ENCODE measurements at regions not wholly inside any gene's neighbourhood (a gene's known extent, or its start where the extent isn't known, plus 50 kb on each side); places are given as distances from the start of the nearest gene placed in this dataset.
A peak's percentile ranks its signal among the peaks of the same experiment; 100 is the strongest.
"Not testable (repeated sequence)": the region's sequence is repeated elsewhere in the genome, so short reads cannot be mapped to it uniquely, and the experiment has no call there.

DNA sequence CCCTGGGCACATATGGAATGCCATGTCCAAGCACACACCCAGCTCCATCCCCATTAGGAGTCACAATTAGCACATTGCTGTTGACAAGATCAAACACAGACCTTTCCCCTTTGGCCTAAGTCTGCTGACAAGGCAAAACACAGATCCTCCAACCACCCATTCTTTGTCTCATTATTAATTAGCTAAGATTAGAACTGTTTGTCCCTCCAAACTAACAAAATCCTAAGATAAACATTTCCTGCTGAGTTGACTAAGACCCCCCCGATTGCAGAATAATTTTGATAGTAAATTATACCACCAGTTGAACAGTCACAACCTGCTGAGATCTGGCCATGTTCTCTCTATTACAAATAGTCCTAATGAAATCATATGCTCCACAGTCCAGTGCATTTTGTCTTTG is 186.7 kb downstream of the SPATA31A1 start:
- H3K4me1 Mint-ChIP-seq (ENCODE audit: low read depth in 2 of 2); H3K27me3 Mint-ChIP-seq; H3K27ac Mint-ChIP-seq; H3K36me3 Mint-ChIP-seq; H3K4me3 Mint-ChIP-seq; DNase-seq (ENCODE audit: low spot score); ATAC-seq; H3K9me3 Mint-ChIP-seq: not testable (repeated sequence)

DNA sequence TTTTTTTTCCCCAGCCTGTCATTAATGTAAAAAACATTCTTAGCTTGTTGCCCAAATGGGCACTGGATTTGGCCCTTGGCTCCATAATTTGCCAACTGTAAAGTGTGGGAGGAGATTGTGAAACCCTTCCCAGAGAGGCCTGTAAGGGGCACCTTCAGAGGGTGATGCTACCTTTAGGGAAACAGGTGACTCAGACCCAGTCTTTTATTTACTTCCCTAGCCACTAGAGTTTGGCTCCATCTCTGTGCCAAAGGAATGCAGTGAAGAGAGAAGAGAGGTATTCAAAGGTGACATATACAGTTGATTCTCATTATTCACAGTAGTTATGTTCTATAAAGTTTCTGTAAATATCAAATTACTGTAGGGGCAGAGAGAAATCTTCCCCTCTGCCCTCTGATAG is 189.6 kb downstream of the SPATA31A1 start:
- not testable (repeated sequence) for H3K27me3 Mint-ChIP-seq; H3K36me3 Mint-ChIP-seq; H3K27ac Mint-ChIP-seq; ATAC-seq; DNase-seq (ENCODE audit: low spot score); H3K9me3 Mint-ChIP-seq; H3K4me1 Mint-ChIP-seq (ENCODE audit: low read depth in 2 of 2); H3K4me3 Mint-ChIP-seq

GRCh38 chr9:39550573-39550972 is 195.1 kb downstream of the SPATA31A1 start:
- not testable (repeated sequence) for H3K36me3 Mint-ChIP-seq; DNase-seq (ENCODE audit: low spot score); H3K27me3 Mint-ChIP-seq

GRCh38 chr9:39551544-39551943 is 196.1 kb downstream of the SPATA31A1 start:
- not testable (repeated sequence) for ATAC-seq; DNase-seq (ENCODE audit: low spot score); H3K9me3 Mint-ChIP-seq; H3K4me3 Mint-ChIP-seq; H3K36me3 Mint-ChIP-seq; H3K27me3 Mint-ChIP-seq; H3K27ac Mint-ChIP-seq; H3K4me1 Mint-ChIP-seq (ENCODE audit: low read depth in 2 of 2)

More at GRCh38 chr9:39550573-39550972, 195.1 kb downstream of the SPATA31A1 start:
- not testable (repeated sequence) for H3K4me1 Mint-ChIP-seq (ENCODE audit: low read depth in 2 of 2); H3K27ac Mint-ChIP-seq; H3K9me3 Mint-ChIP-seq; ATAC-seq; H3K4me3 Mint-ChIP-seq

DNA sequence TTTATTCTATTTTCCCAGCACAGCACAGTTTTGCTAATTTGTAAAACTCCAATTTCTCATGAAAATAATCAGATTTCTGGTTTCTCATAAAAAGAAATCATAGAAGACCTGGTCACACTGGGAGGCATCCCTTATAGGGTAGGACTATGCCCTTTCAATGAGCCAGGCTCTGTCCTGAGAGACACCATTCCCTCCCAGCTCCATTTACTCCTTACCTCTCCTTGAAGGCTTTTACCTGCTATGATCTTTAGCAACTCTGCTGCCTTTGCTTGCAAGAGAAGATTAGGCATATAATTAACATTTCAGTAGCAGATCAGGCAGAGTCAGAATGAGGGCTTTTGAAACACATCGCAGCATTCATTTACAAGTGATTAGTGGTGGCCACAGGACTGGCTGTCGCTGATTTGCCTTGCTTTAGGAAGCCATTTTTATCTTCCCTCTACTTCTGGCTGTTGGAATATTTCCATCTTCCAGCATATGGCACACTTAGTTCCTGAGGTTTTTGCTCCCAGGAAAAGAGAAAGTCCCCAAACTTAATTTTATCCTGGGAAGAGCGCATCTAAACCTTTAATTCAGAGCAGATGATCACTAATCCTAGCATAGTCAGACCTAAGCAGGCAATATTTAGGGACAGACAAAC is 196.9 kb downstream of the SPATA31A1 start:
- ATAC-seq, result peak in 1 of 2 donors; percentile 62
- DNase-seq (ENCODE audit: low spot score); H3K27ac Mint-ChIP-seq; H3K36me3 Mint-ChIP-seq; H3K4me3 Mint-ChIP-seq; H3K4me1 Mint-ChIP-seq (ENCODE audit: low read depth in 2 of 2); H3K9me3 Mint-ChIP-seq; H3K27me3 Mint-ChIP-seq: not testable (repeated sequence)

GRCh38 chr9:39554352-39554751 is 198.9 kb downstream of the SPATA31A1 start:
- H3K9me3 Mint-ChIP-seq; ATAC-seq; H3K4me1 Mint-ChIP-seq (ENCODE audit: low read depth in 2 of 2); DNase-seq (ENCODE audit: low spot score); H3K27ac Mint-ChIP-seq; H3K27me3 Mint-ChIP-seq; H3K4me3 Mint-ChIP-seq; H3K36me3 Mint-ChIP-seq: not testable (repeated sequence)

GRCh38 chr9:39559384-39559783 is 203.9 kb downstream of the SPATA31A1 start:
- not testable (repeated sequence) for DNase-seq (ENCODE audit: low spot score); H3K4me1 Mint-ChIP-seq (ENCODE audit: low read depth in 2 of 2); H3K9me3 Mint-ChIP-seq; H3K27me3 Mint-ChIP-seq; H3K36me3 Mint-ChIP-seq; H3K4me3 Mint-ChIP-seq; H3K27ac Mint-ChIP-seq; ATAC-seq

- not testable (repeated sequence) for H3K4me3 Mint-ChIP-seq; H3K27me3 Mint-ChIP-seq; H3K9me3 Mint-ChIP-seq; H3K36me3 Mint-ChIP-seq; ATAC-seq; DNase-seq (ENCODE audit: low spot score); H3K27ac Mint-ChIP-seq; H3K4me1 Mint-ChIP-seq (ENCODE audit: low read depth in 2 of 2)
Observed at GRCh38 chr9:39566782-39567181, 211.3 kb downstream of the SPATA31A1 start.

GRCh38 chr9:39567396-39567795 is 211.9 kb downstream of the SPATA31A1 start:
- not testable (repeated sequence) for H3K36me3 Mint-ChIP-seq

DNA sequence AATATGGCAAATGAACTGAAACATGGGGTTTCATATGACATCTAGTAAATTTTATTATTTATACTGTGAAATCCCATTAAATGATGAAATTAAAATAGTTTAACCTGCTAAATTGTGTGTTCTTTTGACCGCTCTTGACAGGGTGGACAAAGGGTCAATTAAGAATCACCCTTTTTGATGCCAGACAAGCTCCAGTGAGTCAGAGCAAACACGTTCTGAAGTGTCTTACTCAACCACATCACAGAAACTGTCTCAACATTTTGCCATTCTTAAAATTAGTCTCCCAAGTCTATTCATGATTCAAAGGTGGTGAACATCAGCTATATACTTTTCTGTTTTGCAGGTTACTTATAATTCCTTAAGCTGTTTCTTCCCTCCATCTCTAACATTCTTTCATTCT is 213.4 kb downstream of the SPATA31A1 start:
- not testable (repeated sequence) for H3K9me3 Mint-ChIP-seq; H3K4me3 Mint-ChIP-seq; ATAC-seq; H3K27me3 Mint-ChIP-seq; DNase-seq (ENCODE audit: low spot score); H3K27ac Mint-ChIP-seq; H3K36me3 Mint-ChIP-seq; H3K4me1 Mint-ChIP-seq (ENCODE audit: low read depth in 2 of 2)

More at GRCh38 chr9:39567396-39567795, 211.9 kb downstream of the SPATA31A1 start:
- not testable (repeated sequence) for H3K4me1 Mint-ChIP-seq (ENCODE audit: low read depth in 2 of 2); ATAC-seq; H3K4me3 Mint-ChIP-seq; H3K9me3 Mint-ChIP-seq; H3K27ac Mint-ChIP-seq; DNase-seq (ENCODE audit: low spot score); H3K27me3 Mint-ChIP-seq

GRCh38 chr9:39573024-39574022 is 217.9 kb downstream of the SPATA31A1 start:
- not testable (repeated sequence) for DNase-seq (ENCODE audit: low spot score); H3K4me3 Mint-ChIP-seq; H3K27ac Mint-ChIP-seq

GRCh38 chr9:39579000-39579399 is 223.5 kb downstream of the SPATA31A1 start:
- not testable (repeated sequence) for H3K4me1 Mint-ChIP-seq (ENCODE audit: low read depth in 2 of 2); H3K4me3 Mint-ChIP-seq; H3K27me3 Mint-ChIP-seq; ATAC-seq; DNase-seq (ENCODE audit: low spot score); H3K9me3 Mint-ChIP-seq; H3K36me3 Mint-ChIP-seq; H3K27ac Mint-ChIP-seq

More at GRCh38 chr9:39573024-39574022, 217.9 kb downstream of the SPATA31A1 start:
- not testable (repeated sequence) for ATAC-seq; H3K4me1 Mint-ChIP-seq (ENCODE audit: low read depth in 2 of 2); H3K36me3 Mint-ChIP-seq; H3K9me3 Mint-ChIP-seq; H3K27me3 Mint-ChIP-seq

DNA sequence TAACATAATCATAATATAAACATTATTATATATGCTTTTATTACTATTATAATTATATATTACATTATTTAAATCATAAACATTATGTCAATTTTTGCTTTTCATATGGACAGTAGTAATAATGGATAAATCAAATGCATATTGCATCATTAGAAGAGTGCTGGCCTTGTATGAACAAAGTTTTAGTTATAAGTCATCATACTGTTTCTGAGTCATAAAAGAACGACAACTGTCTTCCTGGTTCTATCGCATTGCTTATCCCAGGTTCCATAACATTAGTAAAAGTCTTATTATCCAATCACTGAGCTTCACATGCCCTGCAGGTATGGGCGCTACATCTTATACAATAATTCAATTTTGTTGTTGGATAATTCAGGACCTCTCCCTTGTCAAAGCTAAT is 225.8 kb downstream of the SPATA31A1 start:
- not testable (repeated sequence) for H3K27me3 Mint-ChIP-seq; H3K9me3 Mint-ChIP-seq; H3K27ac Mint-ChIP-seq; ATAC-seq; DNase-seq (ENCODE audit: low spot score); H3K36me3 Mint-ChIP-seq; H3K4me1 Mint-ChIP-seq (ENCODE audit: low read depth in 2 of 2); H3K4me3 Mint-ChIP-seq

- not testable (repeated sequence) for H3K4me1 Mint-ChIP-seq (ENCODE audit: low read depth in 2 of 2); ATAC-seq; H3K36me3 Mint-ChIP-seq; H3K27ac Mint-ChIP-seq; H3K9me3 Mint-ChIP-seq; H3K27me3 Mint-ChIP-seq; H3K4me3 Mint-ChIP-seq; DNase-seq (ENCODE audit: low spot score)
Observed at GRCh38 chr9:39582677-39583412, 227.4 kb downstream of the SPATA31A1 start.

Data from natural killer cell treated with Interleukin-12 subunit alpha and Interleukin-12 subunit beta and Interleukin-15 and Interleukin-18, amount 100 ng/mL, for 72 hours (primary cell).